Stomach (tissue), 4 donors: ENCODE measurements at regions not wholly inside any gene's neighbourhood (a gene's known extent, or its start where the extent isn't known, plus 50 kb on each side); places are given as distances from the start of the nearest gene placed in this dataset.

ENCODE experiments used
- POLR2A ChIP-seq, 4 donors: fragments of 450-650 bp; IDR thresholded peaks; one replicate each; pipeline ENCODE4 v1.6.1; 2016; ENCODE audit warnings: antibody characterized with exemption in 4 of 4, control low read depth in 2 of 4, mild to moderate bottlenecking in 1 of 4, moderate library complexity in 1 of 4
- POLR2AphosphoS5 ChIP-seq, 3 donors: sonication (generic); formaldehyde crosslinking; IDR thresholded peaks; one replicate each; pipeline ENCODE4 v1.6.1; 2016; ENCODE audit warnings: antibody characterized with exemption in 3 of 3
- TF ChIP-seq, protein P1 (sequence below), 7 experiments: fragments of 450-650 bp in 4 of 7; fragments of 200-600 bp in 3 of 7; sonication (generic) in 3 of 7; IDR thresholded peaks; one replicate each; pipeline ENCODE4 v1.5.1; 2016 to 2019; ENCODE audit warnings: antibody characterized with exemption in 7 of 7, control low read depth in 2 of 7, mild to moderate bottlenecking in 1 of 7

- TF ChIP-seq, protein P1, sequence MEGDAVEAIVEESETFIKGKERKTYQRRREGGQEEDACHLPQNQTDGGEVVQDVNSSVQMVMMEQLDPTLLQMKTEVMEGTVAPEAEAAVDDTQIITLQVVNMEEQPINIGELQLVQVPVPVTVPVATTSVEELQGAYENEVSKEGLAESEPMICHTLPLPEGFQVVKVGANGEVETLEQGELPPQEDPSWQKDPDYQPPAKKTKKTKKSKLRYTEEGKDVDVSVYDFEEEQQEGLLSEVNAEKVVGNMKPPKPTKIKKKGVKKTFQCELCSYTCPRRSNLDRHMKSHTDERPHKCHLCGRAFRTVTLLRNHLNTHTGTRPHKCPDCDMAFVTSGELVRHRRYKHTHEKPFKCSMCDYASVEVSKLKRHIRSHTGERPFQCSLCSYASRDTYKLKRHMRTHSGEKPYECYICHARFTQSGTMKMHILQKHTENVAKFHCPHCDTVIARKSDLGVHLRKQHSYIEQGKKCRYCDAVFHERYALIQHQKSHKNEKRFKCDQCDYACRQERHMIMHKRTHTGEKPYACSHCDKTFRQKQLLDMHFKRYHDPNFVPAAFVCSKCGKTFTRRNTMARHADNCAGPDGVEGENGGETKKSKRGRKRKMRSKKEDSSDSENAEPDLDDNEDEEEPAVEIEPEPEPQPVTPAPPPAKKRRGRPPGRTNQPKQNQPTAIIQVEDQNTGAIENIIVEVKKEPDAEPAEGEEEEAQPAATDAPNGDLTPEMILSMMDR (IDR thresholded peaks at IDR 0.05), result no peak
- TF ChIP-seq POLR2A (IDR thresholded peaks at IDR 0.05), result no peak
- TF ChIP-seq POLR2AphosphoS5 (IDR thresholded peaks at IDR 0.05), result no peak
Measured at GRCh38 chr6:126546541-126547120, 206.7 kb downstream of the CENPW start.
